ENCODE measurements at regions not wholly inside any gene's neighbourhood (a gene's known extent, or its start where the extent isn't known, plus 50 kb on each side); places are given as distances from the start of the nearest gene placed in this dataset.
A peak's percentile ranks its signal among the peaks of the same experiment; 100 is the strongest.

GRCh38 chr15:87489902-87490665 is 766.5 kb downstream of the NTRK3 start:
- no peak overlapping the region for H3K27ac Mint-ChIP-seq
- H3K79me2 ChIP-seq (replicated peaks; ENCODE audit: insufficient read depth), result no peaks in the 10 kb centered on the region
- no peaks in the 10 kb centered on the region for H3K36me3 Mint-ChIP-seq (ENCODE audit: low read depth)

More at GRCh38 chr15:87489902-87490665, 766.5 kb downstream of the NTRK3 start:
- ATAC-seq (no peak; the same call in 2 of the 3 replicates), DNase-seq (ENCODE audit: low spot score) (peak; percentile 13)
- no peaks in the 10 kb centered on the region for H4K20me1 ChIP-seq (replicated peaks; ENCODE audit: insufficient read depth)
- no peak overlapping the region for H3K4me2 ChIP-seq
- H3K9me3 Mint-ChIP-seq, result no peaks in the 10 kb centered on the region
- no peaks in the 10 kb centered on the region for H3F3A ChIP-seq (replicated peaks; ENCODE audit: low read depth)
- H3K9me2 ChIP-seq (ENCODE audit: insufficient read depth), result no peaks in the 10 kb centered on the region
- H3K27me3 ChIP-seq (ENCODE audit: insufficient read depth), result no peaks in the 10 kb centered on the region
- no peak overlapping the region for H3K4me3 ChIP-seq
- H3K4me1 ChIP-seq (ENCODE audit: insufficient read depth), result no peaks in the 10 kb centered on the region
- no peaks in the 10 kb centered on the region for H3K4me1 Mint-ChIP-seq
- no peaks in the 10 kb centered on the region for H3K36me3 ChIP-seq (ENCODE audit: insufficient read depth)
- no peak overlapping the region for H3K4me3 Mint-ChIP-seq
- TF ChIP-seq EZH2 (IDR thresholded peaks at IDR 0.05; ENCODE audit: low read depth, unreplicated experiment) (no peak), ZNF462 (CRISPR knock-in tag; IDR thresholded peaks at IDR 0.05) (no peak), REST (IDR thresholded peaks at IDR 0.05; ENCODE audit: unreplicated experiment) (no peak), ZNF331 (CRISPR knock-in tag; IDR thresholded peaks at IDR 0.05; ENCODE audit: low read depth) (no peak), CTCF (conservative IDR thresholded peaks at IDR 0.05; ENCODE audit: low read depth in 2 of 2) (peak; percentile 20 to 53; a peak in 3 of 4 replicates)
- H3K27ac ChIP-seq (ENCODE audit: low read depth), result no peak overlapping the region
- peaks cover 2% of the 10 kb centered on the region for H3K27me3 Mint-ChIP-seq (ENCODE audit: insufficient read depth, low read depth, poor library complexity)
- no peak overlapping the region for H2AFZ ChIP-seq
